Natural killer cell (primary cell): ENCODE measurements at regions not wholly inside any gene's neighbourhood (a gene's known extent, or its start where the extent isn't known, plus 50 kb on each side); places are given as distances from the start of the nearest gene placed in this dataset.

Experiments used
- ATAC-seq, 3 donors: fragments of 150-1000 bp in 2 of 3; fragments of 200-7000 bp in 1 of 3; cut with Tn5 transposase; 1 replicate in 1 of 3; 2 replicates in 2 of 3; pipeline ENCODE4 v1.10.0; 2021; ENCODE audit warnings: mild to moderate bottlenecking in 2 of 3, moderate library complexity in 2 of 3
- DNase-seq, 2 donors: peaks; one replicate each; pipeline versions ENCODE4 v3.0.0 to v3.0.0-alpha.2; 2013 to 2021; ENCODE audit warnings: mixed read lengths in 1 of 2
- H3K27ac ChIP-seq: one replicate; pipeline ENCODE4 v1.5.1; 2013; ENCODE audit warnings: mild to moderate bottlenecking, low read length
- H3K27me3 ChIP-seq: one replicate; pipeline ENCODE4 v1.6.1; 2013; ENCODE audit warnings: low read length; ENCODE audit not compliant: control insufficient read depth, insufficient read depth
- H3K36me3 ChIP-seq: one replicate; pipeline ENCODE4 v1.6.1; 2013; ENCODE audit warnings: low read length; ENCODE audit not compliant: control insufficient read depth, insufficient read depth
- H3K4me1 ChIP-seq: one replicate; pipeline ENCODE4 v1.6.1; 2013; ENCODE audit warnings: low read length; ENCODE audit not compliant: control insufficient read depth, insufficient read depth
- H3K4me3 ChIP-seq: one replicate; pipeline ENCODE4 v1.5.1; 2013; ENCODE audit warnings: low read length
- H3K9me3 ChIP-seq: one replicate; pipeline ENCODE4 v1.6.1; 2013; ENCODE audit warnings: low read length; ENCODE audit not compliant: control insufficient read depth, insufficient read depth
- H3K27ac Mint-ChIP-seq, 2 donors: one replicate each; pipeline ENCODE4 v1.8.0; 2022; ENCODE audit warnings: mild to moderate bottlenecking in 2 of 2, mixed read lengths in 2 of 2, moderate library complexity in 1 of 2
- H3K27me3 Mint-ChIP-seq, 2 donors: one replicate each; pipeline ENCODE4 v1.8.0; 2022; ENCODE audit warnings: low read depth in 2 of 2, mixed read lengths in 2 of 2
- H3K36me3 Mint-ChIP-seq: one replicate; pipeline ENCODE4 v1.8.0; 2022; ENCODE audit warnings: mixed read lengths
- H3K4me1 Mint-ChIP-seq, 2 donors: one replicate each; pipeline ENCODE4 v1.8.0; 2022; ENCODE audit warnings: mixed read lengths in 2 of 2
- H3K4me3 Mint-ChIP-seq: one replicate; pipeline ENCODE4 v1.8.0; 2022; ENCODE audit warnings: mild to moderate bottlenecking, moderate library complexity, mixed read lengths
- H3K9me3 Mint-ChIP-seq, 2 donors: one replicate each; pipeline ENCODE4 v1.8.0; 2022; ENCODE audit warnings: mixed read lengths in 2 of 2
- CTCF ChIP-seq: fragments of 200-600 bp; IDR thresholded peaks from one replicate; pipeline ENCODE4 v1.8.0; 2022; ENCODE audit warnings: antibody characterized with exemption
- WGBS: methylation state at CpG from one replicate; pipeline ENCODE4 v1.1.7; 2013; ENCODE audit warnings: missing lambda C conversion rate; ENCODE audit not compliant: insufficient coverage; 5-methylcytosine and 5-hydroxymethylcytosine counted together
- intact Hi-C: fragments of 100-400 bp; cut with micrococcal nuclease; formaldehyde crosslinking; loops from one replicate; pipeline ENCODE4 v1.14.2; 2022

DNA sequence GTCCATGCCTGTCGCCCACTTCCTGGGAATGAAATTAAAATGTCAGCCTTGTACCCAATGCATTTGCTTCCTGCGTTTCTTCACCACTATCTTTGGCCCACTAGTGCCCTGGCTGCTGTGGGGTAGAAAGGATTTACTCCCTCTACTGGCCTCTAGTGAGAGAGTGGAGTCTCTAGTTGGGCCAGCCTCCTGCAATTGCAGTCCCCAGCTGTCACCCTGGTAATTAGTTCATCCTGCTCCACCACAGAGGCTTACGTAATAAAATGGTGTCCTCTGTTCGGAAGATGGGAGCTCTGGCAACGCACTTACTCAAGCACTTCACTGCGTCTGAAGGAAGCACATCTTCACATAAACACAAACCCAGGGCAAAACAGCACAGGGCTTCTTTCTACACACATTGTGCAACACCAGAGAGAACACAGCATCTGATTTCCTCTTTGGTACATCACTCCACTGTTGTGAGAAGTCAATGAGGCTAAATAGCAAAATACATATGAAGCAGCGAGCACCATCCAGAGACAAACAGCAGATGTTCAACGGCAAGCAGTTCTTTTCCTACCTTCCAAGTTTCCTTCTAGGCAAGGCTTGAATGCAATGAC lies 274.6 kb downstream of the LRATD1 start:
- DNase-seq, result no peak
- TF ChIP-seq CTCF, result no peak
- intact Hi-C loops, result no loop called here
- H3K4me1 ChIP-seq, result no peaks in the 10 kb centered on the region
- ATAC-seq, result no peak
- no peaks in the 10 kb centered on the region for H3K36me3 ChIP-seq
- H3K27ac ChIP-seq, result no peak overlapping the region
- no peaks in the 10 kb centered on the region for H3K27me3 ChIP-seq
- H3K9me3 ChIP-seq, result no peaks in the 10 kb centered on the region
- WGBS, result 89% methylated on average over 7 of the region's 8 CpGs
- peaks cover 0 to 5% of the 10 kb centered on the region in 2 donors for H3K4me1 Mint-ChIP-seq
- no peak overlapping the region for H3K4me3 ChIP-seq
- no peak overlapping the region for H3K4me3 Mint-ChIP-seq
- H3K9me3 Mint-ChIP-seq, result no peaks in the 10 kb centered on the region
- H3K27me3 Mint-ChIP-seq, result no peaks in the 10 kb centered on the region
- H3K36me3 Mint-ChIP-seq, result no peaks in the 10 kb centered on the region
- H3K27ac Mint-ChIP-seq, result no peak overlapping the region

DNA sequence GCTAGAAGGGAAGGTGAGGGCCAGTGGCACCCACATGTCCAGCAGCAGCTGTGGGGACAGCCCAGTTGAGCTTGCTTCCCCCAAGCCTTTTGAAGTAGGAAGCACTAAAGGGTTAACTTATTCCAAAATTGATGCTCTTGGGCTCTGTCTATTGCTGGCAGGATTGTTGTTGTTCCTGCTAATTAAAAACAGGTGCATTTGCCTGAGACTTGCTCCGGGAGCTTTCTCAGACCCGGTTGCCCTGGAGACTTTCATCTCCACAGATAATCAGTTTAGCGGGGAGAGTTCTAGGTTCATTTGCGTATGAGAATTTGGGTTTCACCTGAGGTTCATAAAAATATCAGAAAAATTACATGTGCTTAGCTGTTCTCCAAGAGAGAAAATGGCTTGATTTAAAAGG lies 277.3 kb downstream of the LRATD1 start:
- Mint-ChIP-seq H3K27me3 (no peaks in the 10 kb centered on the region), H3K9me3 (peaks cover 0 to under 1% of the 10 kb centered on the region in 2 donors), H3K36me3 (no peaks in the 10 kb centered on the region), H3K4me3 (no peak overlapping the region), H3K27ac (no peak overlapping the region), H3K4me1 (no peaks in the 10 kb centered on the region)
- no peak overlapping the region for H3K4me3 ChIP-seq
- H3K9me3 ChIP-seq, result no peaks in the 10 kb centered on the region
- WGBS, result 92% methylated on average over 3 of the region's 4 CpGs
- no peaks in the 10 kb centered on the region for H3K4me1 ChIP-seq
- TF ChIP-seq CTCF, result no peak
- DNase-seq (no peak), ATAC-seq (no peak)
- no peaks in the 10 kb centered on the region for H3K27me3 ChIP-seq
- H3K27ac ChIP-seq, result no peak overlapping the region
- H3K36me3 ChIP-seq, result no peaks in the 10 kb centered on the region
- intact Hi-C loops, result no loop called here

GRCh38 chr2:14910654-14911053 lies 278.1 kb downstream of the LRATD1 start:
- no peak overlapping the region for H3K4me3 ChIP-seq
- no peak for TF ChIP-seq CTCF
- H3K27me3 Mint-ChIP-seq, result no peaks in the 10 kb centered on the region
- H3K27me3 ChIP-seq, result no peaks in the 10 kb centered on the region
- H3K4me3 Mint-ChIP-seq, result no peak overlapping the region
- H3K27ac ChIP-seq, result no peak overlapping the region
- no peak for ATAC-seq
- no peak overlapping the region for H3K27ac Mint-ChIP-seq
- no peaks in the 10 kb centered on the region for H3K4me1 Mint-ChIP-seq
- H3K9me3 ChIP-seq, result no peaks in the 10 kb centered on the region
- H3K36me3 ChIP-seq, result no peaks in the 10 kb centered on the region
- H3K4me1 ChIP-seq, result no peaks in the 10 kb centered on the region
- H3K9me3 Mint-ChIP-seq, result peaks cover 0 to 5% of the 10 kb centered on the region in 2 donors
- WGBS, result 73% methylated on average over 2 of the region's 2 CpGs
- DNase-seq, result no peak
- H3K36me3 Mint-ChIP-seq, result no peaks in the 10 kb centered on the region
- intact Hi-C loops, result no loop called here

GRCh38 chr2:14915983-14916382 lies 283.5 kb downstream of the LRATD1 start:
- Histone ChIP-seq H3K4me3 (no peak overlapping the region), H3K4me1 (no peaks in the 10 kb centered on the region), H3K36me3 (no peaks in the 10 kb centered on the region), H3K27ac (no peak overlapping the region), H3K9me3 (no peaks in the 10 kb centered on the region), H3K27me3 (no peaks in the 10 kb centered on the region)
- Mint-ChIP-seq H3K36me3 (no peaks in the 10 kb centered on the region), H3K4me1 (no peaks in the 10 kb centered on the region), H3K27me3 (no peaks in the 10 kb centered on the region), H3K4me3 (no peak overlapping the region), H3K9me3 (peaks cover 5 to 10% of the 10 kb centered on the region in 2 donors), H3K27ac (no peak overlapping the region)
- 84% methylated on average over 3 of the region's 4 CpGs for WGBS
- intact Hi-C loops, result no loop called here
- TF ChIP-seq CTCF, result no peak
- no peak for DNase-seq
- no peak for ATAC-seq
